ENCODE measurements at regions not wholly inside any gene's neighbourhood (a gene's known extent, or its start where the extent isn't known, plus 50 kb on each side); places are given as distances from the start of the nearest gene placed in this dataset.

DNA sequence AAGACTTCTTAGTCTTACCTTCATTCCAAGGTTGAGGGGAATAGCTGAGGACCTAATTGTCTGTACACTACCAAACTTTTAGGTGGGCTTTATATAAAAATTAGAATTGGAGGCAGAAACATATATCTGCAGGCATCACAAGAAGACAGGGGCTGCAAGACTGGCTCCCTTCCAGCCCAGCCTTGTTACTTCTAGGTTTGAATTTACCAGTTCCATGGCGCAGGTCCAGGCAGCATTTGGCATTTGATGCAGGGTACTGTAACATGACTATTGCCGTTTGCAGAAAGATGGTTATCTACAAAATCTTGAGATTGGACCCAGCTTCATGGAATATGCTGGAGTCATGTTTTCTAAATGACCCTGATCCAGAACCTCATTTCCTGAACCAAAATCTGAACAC lies 105.4 kb upstream of the RHOBTB1 start:
- H3K27me3 ChIP-seq (ENCODE audit: control insufficient read depth in 4 of 4, insufficient read depth in 4 of 4, low read length in 3 of 4), result no peaks in the 10 kb centered on the region
- no peaks in the 10 kb centered on the region for H3K9me3 ChIP-seq (ENCODE audit: control insufficient read depth in 4 of 4, low read length in 3 of 4)
- no peaks in the 10 kb centered on the region for H3K4me1 ChIP-seq (ENCODE audit: control insufficient read depth in 4 of 4, insufficient read depth in 4 of 4, low read length in 3 of 4)
- 68% methylated on average over 2 of the region's 2 CpGs for WGBS
- no peak overlapping the region for H3K9ac ChIP-seq (ENCODE audit: low read depth in 1 of 2, low read length in 2 of 2)
- no peak overlapping the region for H3K27ac ChIP-seq (ENCODE audit: low read depth in 1 of 2, low read length in 2 of 2)
- TF ChIP-seq RXRA (IDR thresholded peaks at IDR 0.05) (no peak), HNF4G (IDR thresholded peaks at IDR 0.05) (no peak), RAD21 (IDR thresholded peaks at IDR 0.05) (no peak), FOXA2 (IDR thresholded peaks at IDR 0.05) (no peak), HNF4A (conservative IDR thresholded peaks at IDR 0.05) (no peak), TAF1 (conservative IDR thresholded peaks at IDR 0.05) (no peak), FOXA1 (IDR thresholded peaks at IDR 0.05) (no peak), SP1 (IDR thresholded peaks at IDR 0.05) (no peak), YY1 (IDR thresholded peaks at IDR 0.05) (no peak), EGR1 (IDR thresholded peaks at IDR 0.05; ENCODE audit: low read depth in 2 of 2) (no peak)
- TF ChIP-seq, protein P1, sequence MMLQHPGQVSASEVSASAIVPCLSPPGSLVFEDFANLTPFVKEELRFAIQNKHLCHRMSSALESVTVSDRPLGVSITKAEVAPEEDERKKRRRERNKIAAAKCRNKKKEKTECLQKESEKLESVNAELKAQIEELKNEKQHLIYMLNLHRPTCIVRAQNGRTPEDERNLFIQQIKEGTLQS (IDR thresholded peaks at IDR 0.05), result no peak
- TF ChIP-seq, protein P2, sequence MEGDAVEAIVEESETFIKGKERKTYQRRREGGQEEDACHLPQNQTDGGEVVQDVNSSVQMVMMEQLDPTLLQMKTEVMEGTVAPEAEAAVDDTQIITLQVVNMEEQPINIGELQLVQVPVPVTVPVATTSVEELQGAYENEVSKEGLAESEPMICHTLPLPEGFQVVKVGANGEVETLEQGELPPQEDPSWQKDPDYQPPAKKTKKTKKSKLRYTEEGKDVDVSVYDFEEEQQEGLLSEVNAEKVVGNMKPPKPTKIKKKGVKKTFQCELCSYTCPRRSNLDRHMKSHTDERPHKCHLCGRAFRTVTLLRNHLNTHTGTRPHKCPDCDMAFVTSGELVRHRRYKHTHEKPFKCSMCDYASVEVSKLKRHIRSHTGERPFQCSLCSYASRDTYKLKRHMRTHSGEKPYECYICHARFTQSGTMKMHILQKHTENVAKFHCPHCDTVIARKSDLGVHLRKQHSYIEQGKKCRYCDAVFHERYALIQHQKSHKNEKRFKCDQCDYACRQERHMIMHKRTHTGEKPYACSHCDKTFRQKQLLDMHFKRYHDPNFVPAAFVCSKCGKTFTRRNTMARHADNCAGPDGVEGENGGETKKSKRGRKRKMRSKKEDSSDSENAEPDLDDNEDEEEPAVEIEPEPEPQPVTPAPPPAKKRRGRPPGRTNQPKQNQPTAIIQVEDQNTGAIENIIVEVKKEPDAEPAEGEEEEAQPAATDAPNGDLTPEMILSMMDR (IDR thresholded peaks at IDR 0.05; ENCODE audit: low read depth, low read length, missing input control), result no peak
- TF ChIP-seq, protein P3, sequence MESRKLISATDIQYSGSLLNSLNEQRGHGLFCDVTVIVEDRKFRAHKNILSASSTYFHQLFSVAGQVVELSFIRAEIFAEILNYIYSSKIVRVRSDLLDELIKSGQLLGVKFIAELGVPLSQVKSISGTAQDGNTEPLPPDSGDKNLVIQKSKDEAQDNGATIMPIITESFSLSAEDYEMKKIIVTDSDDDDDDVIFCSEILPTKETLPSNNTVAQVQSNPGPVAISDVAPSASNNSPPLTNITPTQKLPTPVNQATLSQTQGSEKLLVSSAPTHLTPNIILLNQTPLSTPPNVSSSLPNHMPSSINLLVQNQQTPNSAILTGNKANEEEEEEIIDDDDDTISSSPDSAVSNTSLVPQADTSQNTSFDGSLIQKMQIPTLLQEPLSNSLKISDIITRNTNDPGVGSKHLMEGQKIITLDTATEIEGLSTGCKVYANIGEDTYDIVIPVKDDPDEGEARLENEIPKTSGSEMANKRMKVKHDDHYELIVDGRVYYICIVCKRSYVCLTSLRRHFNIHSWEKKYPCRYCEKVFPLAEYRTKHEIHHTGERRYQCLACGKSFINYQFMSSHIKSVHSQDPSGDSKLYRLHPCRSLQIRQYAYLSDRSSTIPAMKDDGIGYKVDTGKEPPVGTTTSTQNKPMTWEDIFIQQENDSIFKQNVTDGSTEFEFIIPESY (IDR thresholded peaks at IDR 0.05), result no peak
- TF ChIP-seq, protein P4, sequence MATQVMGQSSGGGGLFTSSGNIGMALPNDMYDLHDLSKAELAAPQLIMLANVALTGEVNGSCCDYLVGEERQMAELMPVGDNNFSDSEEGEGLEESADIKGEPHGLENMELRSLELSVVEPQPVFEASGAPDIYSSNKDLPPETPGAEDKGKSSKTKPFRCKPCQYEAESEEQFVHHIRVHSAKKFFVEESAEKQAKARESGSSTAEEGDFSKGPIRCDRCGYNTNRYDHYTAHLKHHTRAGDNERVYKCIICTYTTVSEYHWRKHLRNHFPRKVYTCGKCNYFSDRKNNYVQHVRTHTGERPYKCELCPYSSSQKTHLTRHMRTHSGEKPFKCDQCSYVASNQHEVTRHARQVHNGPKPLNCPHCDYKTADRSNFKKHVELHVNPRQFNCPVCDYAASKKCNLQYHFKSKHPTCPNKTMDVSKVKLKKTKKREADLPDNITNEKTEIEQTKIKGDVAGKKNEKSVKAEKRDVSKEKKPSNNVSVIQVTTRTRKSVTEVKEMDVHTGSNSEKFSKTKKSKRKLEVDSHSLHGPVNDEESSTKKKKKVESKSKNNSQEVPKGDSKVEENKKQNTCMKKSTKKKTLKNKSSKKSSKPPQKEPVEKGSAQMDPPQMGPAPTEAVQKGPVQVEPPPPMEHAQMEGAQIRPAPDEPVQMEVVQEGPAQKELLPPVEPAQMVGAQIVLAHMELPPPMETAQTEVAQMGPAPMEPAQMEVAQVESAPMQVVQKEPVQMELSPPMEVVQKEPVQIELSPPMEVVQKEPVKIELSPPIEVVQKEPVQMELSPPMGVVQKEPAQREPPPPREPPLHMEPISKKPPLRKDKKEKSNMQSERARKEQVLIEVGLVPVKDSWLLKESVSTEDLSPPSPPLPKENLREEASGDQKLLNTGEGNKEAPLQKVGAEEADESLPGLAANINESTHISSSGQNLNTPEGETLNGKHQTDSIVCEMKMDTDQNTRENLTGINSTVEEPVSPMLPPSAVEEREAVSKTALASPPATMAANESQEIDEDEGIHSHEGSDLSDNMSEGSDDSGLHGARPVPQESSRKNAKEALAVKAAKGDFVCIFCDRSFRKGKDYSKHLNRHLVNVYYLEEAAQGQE (IDR thresholded peaks at IDR 0.05), result no peak
- no peak for DNase-seq (ENCODE audit: low spot score)
- H3K4me3 ChIP-seq (ENCODE audit: low read depth in 1 of 3, low read length in 3 of 3), result no peak overlapping the region
- H3K36me3 ChIP-seq (ENCODE audit: control insufficient read depth in 4 of 4, insufficient read depth in 3 of 4, low read depth in 1 of 4, low read length in 3 of 4), result no peaks in the 10 kb centered on the region

DNA sequence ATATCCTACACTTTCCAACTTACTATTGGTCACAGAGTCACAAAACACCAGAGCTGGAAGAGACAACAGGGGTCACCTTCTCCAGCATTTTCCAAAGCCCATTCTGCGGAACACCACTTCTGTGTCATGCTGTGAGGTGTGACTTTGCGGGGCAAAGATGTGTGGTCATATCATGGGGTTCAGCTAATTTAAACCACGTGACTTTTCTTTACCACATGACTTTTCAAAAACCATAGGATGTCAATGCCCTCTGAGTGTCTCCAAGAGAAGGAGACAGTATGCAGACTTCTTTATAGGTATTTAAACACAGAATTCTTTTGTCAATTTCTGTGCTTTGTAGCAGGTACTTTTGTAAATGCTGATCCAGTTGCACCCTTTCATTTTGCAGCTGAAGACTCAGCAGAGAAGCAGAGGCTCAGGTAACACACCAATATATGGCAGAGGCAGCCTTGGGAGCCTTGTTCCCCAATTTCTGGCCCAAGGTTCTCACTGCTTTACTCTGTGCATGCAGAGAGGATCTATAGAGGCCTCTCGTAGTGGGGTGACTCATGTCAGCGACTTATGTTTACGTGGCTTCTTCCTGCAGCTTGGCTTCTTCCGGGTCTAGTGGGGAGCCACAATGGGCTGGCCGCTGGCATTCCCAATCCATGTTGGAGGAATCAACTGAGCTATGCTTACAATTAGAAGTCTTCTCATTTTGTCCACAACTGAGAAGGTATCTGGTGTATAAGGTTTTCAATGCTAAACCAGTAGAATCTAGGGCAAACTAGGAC lies 104.0 kb upstream of the RHOBTB1 start:
- Histone ChIP-seq H3K27me3 (ENCODE audit: control insufficient read depth in 4 of 4, insufficient read depth in 4 of 4, low read length in 3 of 4) (no peaks in the 10 kb centered on the region), H3K9ac (ENCODE audit: low read depth in 1 of 2, low read length in 2 of 2) (no peak overlapping the region), H3K36me3 (ENCODE audit: control insufficient read depth in 4 of 4, insufficient read depth in 3 of 4, low read depth in 1 of 4, low read length in 3 of 4) (no peaks in the 10 kb centered on the region), H3K4me1 (ENCODE audit: control insufficient read depth in 4 of 4, insufficient read depth in 4 of 4, low read length in 3 of 4) (no peaks in the 10 kb centered on the region), H3K27ac (ENCODE audit: low read depth in 1 of 2, low read length in 2 of 2) (no peak overlapping the region), H3K9me3 (ENCODE audit: control insufficient read depth in 4 of 4, low read length in 3 of 4) (no peaks in the 10 kb centered on the region), H3K4me3 (ENCODE audit: low read depth in 1 of 3, low read length in 3 of 3) (no peak overlapping the region)
- WGBS, result 90% methylated on average over 8 of the region's 8 CpGs
- TF ChIP-seq JUND (IDR thresholded peaks at IDR 0.05) (no peak), FOXA1 (IDR thresholded peaks at IDR 0.05) (no peak), HNF4G (IDR thresholded peaks at IDR 0.05) (no peak), RAD21 (IDR thresholded peaks at IDR 0.05) (no peak), EGR1 (IDR thresholded peaks at IDR 0.05; ENCODE audit: low read depth in 2 of 2) (no peak), TAF1 (conservative IDR thresholded peaks at IDR 0.05) (no peak), NR2F2 (IDR thresholded peaks at IDR 0.05) (no peak), GABPA (IDR thresholded peaks at IDR 0.05 in 1 of 2, conservative IDR thresholded peaks at IDR 0.05 in 1 of 2) (no peak), FOXA2 (IDR thresholded peaks at IDR 0.05) (no peak)
- TF ChIP-seq, protein P5, sequence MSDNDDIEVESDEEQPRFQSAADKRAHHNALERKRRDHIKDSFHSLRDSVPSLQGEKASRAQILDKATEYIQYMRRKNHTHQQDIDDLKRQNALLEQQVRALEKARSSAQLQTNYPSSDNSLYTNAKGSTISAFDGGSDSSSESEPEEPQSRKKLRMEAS (IDR thresholded peaks at IDR 0.05), result no peak
- TF ChIP-seq, protein P3 (IDR thresholded peaks at IDR 0.05), result no peak
- TF ChIP-seq, protein P2 (IDR thresholded peaks at IDR 0.05; ENCODE audit: low read depth, low read length, missing input control), result no peak
- TF ChIP-seq, protein P1 (IDR thresholded peaks at IDR 0.05), result no peak
- DNase-seq (ENCODE audit: low spot score), result no peak

All from liver (tissue), 8 donors.